ENCODE measurements at regions not wholly inside any gene's neighbourhood (a gene's known extent, or its start where the extent isn't known, plus 50 kb on each side); places are given as distances from the start of the nearest gene placed in this dataset.
A peak's percentile ranks its signal among the peaks of the same experiment; 100 is the strongest.

DNA sequence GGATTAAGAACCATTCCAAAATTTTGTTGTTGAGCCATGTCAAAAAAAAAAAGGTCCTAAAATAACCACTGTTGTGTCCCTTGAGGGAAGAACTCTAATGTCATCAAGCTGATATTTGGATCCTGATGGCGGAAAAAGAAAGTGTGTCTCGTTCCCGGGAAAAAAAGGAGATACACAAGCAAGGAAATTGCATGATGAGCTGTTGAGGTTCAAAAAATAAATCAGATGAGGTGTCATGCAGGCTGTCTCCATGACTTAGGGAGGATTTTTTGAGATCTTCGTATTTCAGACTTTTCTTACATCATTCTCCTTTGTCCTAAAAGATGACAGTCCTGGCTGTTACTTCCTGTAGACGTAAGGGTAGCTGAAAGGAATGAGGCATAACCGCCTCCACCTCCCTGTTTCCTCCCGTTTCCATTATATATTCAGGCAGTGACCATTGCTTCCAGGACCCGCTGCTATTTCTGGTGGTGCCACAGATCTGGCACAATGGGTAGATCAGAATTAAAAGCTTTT lies 117.3 kb upstream of the TNFAIP3 start:
- TF ChIP-seq, protein P1, sequence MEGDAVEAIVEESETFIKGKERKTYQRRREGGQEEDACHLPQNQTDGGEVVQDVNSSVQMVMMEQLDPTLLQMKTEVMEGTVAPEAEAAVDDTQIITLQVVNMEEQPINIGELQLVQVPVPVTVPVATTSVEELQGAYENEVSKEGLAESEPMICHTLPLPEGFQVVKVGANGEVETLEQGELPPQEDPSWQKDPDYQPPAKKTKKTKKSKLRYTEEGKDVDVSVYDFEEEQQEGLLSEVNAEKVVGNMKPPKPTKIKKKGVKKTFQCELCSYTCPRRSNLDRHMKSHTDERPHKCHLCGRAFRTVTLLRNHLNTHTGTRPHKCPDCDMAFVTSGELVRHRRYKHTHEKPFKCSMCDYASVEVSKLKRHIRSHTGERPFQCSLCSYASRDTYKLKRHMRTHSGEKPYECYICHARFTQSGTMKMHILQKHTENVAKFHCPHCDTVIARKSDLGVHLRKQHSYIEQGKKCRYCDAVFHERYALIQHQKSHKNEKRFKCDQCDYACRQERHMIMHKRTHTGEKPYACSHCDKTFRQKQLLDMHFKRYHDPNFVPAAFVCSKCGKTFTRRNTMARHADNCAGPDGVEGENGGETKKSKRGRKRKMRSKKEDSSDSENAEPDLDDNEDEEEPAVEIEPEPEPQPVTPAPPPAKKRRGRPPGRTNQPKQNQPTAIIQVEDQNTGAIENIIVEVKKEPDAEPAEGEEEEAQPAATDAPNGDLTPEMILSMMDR (conservative IDR thresholded peaks at IDR 0.05; ENCODE audit: low read length) = no peak
- peak overlapping the region; percentile 32 for H3K4me3 ChIP-seq (ENCODE audit: low read length)
- peak; percentile 31 for DNase-seq (ENCODE audit: low read depth)

DNA sequence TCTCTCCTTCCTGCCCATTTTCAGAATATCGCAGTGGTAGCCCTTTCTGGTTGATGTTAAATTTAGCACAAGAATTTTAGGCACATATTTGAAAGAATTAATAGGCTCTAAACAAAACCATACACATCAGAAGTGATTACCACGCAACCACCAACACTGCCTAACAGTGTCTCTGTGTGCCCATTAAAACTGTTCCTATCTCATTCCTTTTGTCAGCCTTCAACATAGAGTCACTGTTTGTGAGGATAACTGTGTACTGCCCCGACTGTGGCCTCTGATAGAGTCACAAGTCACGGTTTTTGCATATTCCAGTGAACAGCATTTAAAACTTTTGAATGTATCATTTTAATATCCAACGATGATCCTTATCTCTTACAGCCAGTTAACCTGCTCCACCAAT lies 116.8 kb upstream of the TNFAIP3 start:
- no peak for DNase-seq (ENCODE audit: low read depth)
- H3K4me3 ChIP-seq (ENCODE audit: low read length) = no peak overlapping the region
- TF ChIP-seq, protein P1 (conservative IDR thresholded peaks at IDR 0.05; ENCODE audit: low read length) = no peak

DNA sequence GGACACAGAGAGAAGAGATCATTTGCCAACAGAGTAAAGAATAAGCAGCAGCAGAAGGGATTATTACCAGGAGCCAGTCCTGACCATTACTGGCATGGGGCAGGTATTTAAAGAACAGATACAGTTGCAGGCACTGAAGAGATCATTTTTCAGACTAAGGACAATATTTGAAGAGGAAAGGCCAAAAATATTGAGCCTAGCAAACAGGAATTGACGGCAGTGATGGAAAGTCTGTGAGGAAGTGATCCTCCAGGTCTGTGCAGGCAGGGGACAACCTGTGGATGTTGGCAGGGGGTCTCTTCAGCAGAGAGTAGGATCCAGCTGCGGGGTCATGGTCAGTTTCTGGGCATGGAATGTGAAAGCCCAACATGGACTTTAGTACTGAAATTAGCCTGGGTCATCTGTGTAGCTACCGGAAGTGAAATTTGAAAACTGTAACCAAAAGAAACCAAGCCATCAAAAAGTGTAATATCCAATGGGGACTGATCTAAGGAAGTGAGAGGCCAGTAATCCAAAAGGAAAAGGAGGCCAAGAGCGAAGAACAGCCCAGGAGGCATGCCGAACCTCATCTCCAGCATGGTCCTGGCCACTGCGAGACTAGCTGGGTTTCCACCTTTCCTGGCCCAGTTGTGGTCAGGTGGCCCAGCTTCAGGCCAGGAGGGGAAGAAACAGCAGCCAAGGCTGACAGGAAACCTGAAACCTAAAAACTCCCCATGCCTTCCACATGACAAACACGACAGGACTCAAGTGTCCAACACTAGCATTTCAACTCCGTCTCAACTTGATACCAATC lies 115.1 kb upstream of the TNFAIP3 start:
- no peak overlapping the region for H3K4me3 ChIP-seq (ENCODE audit: low read length)
- DNase-seq (ENCODE audit: low read depth) = no peak
- TF ChIP-seq, protein P1 (conservative IDR thresholded peaks at IDR 0.05; ENCODE audit: low read length) = no peak

DNA sequence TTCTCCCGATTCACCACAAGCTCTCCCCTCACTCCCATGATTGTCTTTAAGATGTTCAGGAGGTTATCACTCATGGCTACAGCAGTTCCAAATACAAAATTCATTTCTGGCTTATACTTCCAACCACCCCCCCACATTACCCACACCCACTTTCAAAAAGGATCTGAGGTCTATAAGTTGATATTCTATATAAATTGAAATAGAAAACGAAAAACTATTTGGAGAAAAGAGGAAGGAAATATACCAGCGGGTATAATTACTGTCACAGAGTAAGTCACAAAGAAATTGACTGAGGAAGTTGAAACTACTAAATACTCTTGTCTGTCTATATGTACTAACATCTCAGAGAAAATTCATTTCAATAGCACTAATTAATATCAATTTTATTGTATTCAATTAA lies 112.7 kb upstream of the TNFAIP3 start:
- no peak overlapping the region for H3K4me3 ChIP-seq (ENCODE audit: low read length)
- TF ChIP-seq, protein P1 (conservative IDR thresholded peaks at IDR 0.05; ENCODE audit: low read length) = no peak
- no peak for DNase-seq (ENCODE audit: low read depth)

DNA sequence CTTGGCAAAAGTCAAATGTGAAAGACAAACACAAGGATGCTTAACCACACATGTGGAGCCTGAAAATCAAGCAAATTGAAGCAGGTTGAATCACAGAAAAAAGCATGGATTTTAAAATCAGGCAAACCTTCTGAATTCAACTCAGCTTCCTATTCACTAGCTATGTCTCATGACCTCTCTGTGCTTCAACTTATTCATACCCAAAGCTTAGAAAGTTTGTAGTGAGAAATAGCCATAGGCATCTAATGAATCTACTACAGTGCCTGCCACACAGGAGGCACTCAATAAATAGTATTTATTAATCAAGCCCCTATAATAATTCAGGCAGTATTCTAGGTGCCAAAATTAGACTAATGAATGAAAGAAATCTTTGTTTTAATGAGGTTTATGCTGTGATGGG lies 112.2 kb upstream of the TNFAIP3 start:
- no peak for DNase-seq (ENCODE audit: low read depth)
- TF ChIP-seq, protein P1 (conservative IDR thresholded peaks at IDR 0.05; ENCODE audit: low read length) = no peak
- no peak overlapping the region for H3K4me3 ChIP-seq (ENCODE audit: low read length)

DNA sequence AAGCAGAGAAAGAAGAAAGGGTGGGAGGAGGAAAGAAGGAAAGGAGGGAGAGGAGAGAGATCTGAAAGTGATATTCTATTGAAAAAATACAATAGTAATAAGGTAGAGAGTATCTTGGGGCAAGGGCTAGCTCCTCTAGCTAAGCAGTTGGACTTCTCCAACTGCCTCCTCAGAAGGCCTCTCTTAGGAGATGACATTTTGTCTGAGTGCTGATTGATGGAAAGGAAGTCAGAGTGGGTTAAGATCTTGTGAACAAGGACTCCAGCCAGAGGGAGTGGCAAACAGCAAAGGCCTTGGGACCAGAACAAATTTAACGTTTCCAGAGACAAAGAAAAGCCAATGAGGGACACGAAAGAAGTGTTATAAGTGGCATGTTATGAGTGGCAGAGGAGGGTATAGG lies 111.8 kb upstream of the TNFAIP3 start:
- no peak overlapping the region for H3K4me3 ChIP-seq (ENCODE audit: low read length)
- no peak for DNase-seq (ENCODE audit: low read depth)
- TF ChIP-seq, protein P1 (conservative IDR thresholded peaks at IDR 0.05; ENCODE audit: low read length) = no peak

DNA sequence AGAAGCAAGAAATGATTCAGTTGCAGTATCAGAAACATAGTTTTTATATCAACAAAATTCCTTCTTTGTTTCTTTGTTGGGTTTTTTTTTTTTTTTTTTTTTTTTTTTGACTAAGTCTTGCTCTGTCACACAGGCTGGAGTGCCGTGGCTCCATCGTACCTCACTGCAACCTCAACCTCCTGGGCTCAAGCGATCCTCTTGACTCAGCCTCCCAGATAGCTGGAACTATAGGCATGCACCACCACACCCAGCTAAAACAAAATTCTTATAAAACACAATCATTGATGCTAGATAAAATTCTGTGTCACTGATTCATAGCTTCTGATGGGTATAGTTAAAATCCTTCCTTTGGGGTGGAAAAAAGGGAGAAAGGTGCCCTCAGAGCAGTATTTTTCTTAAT lies 110.3 kb upstream of the TNFAIP3 start:
- DNase-seq (ENCODE audit: low read depth) = no peak
- TF ChIP-seq, protein P1 (conservative IDR thresholded peaks at IDR 0.05; ENCODE audit: low read length) = no peak
- H3K4me3 ChIP-seq (ENCODE audit: low read length) = no peak overlapping the region

Data from AG10803 (cell line).